ENCODE measurements at regions not wholly inside any gene's neighbourhood (a gene's known extent, or its start where the extent isn't known, plus 50 kb on each side); places are given as distances from the start of the nearest gene placed in this dataset.

GRCh38 chr13:50071379-50071778 lies 56.1 kb downstream of the KCNRG start:
- peaks cover 92% of the 10 kb centered on the region for H3K36me3 Mint-ChIP-seq
- H3K4me3 Mint-ChIP-seq: no peak overlapping the region
- ATAC-seq: no peak
- peaks cover 11% of the 10 kb centered on the region for H3K4me1 Mint-ChIP-seq
- no peak overlapping the region for H3K27ac Mint-ChIP-seq
- no peak for DNase-seq (ENCODE audit: low spot score in 2 of 2)
- no peaks in the 10 kb centered on the region for H3K9me3 Mint-ChIP-seq

- no peak for DNase-seq (ENCODE audit: low spot score in 2 of 2)
- Mint-ChIP-seq H3K4me3 (no peak overlapping the region), H3K4me1 (peaks cover 15% of the 10 kb centered on the region), H3K27ac (no peak overlapping the region), H3K36me3 (peaks cover 90% of the 10 kb centered on the region), H3K9me3 (no peaks in the 10 kb centered on the region)
- ATAC-seq: no peak
Observed at GRCh38 chr13:50072676-50073075, 57.4 kb downstream of the KCNRG start.

GRCh38 chr13:50073340-50073739 lies 58.1 kb downstream of the KCNRG start:
- no peak for ATAC-seq
- peaks cover 83% of the 10 kb centered on the region for H3K36me3 Mint-ChIP-seq
- no peak overlapping the region for H3K4me3 Mint-ChIP-seq
- no peak for DNase-seq (ENCODE audit: low spot score in 2 of 2)
- peaks cover 11% of the 10 kb centered on the region for H3K4me1 Mint-ChIP-seq
- H3K9me3 Mint-ChIP-seq: no peaks in the 10 kb centered on the region
- no peak overlapping the region for H3K27ac Mint-ChIP-seq

GRCh38 chr13:50074843-50075242 lies 59.6 kb downstream of the KCNRG start:
- DNase-seq (ENCODE audit: low spot score in 2 of 2) (no peak), ATAC-seq (peak; percentile 81)
- H3K36me3 Mint-ChIP-seq: peaks cover 74% of the 10 kb centered on the region

GRCh38 chr13:50075619-50076097 lies 60.4 kb downstream of the KCNRG start:
- DNase-seq (ENCODE audit: low spot score in 2 of 2): no peak
- Mint-ChIP-seq H3K4me1 (peaks cover 11% of the 10 kb centered on the region), H3K4me3 (peak overlapping the region; percentile 34), H3K27ac (no peak overlapping the region), H3K36me3 (peaks cover 74% of the 10 kb centered on the region), H3K9me3 (no peaks in the 10 kb centered on the region)
- no peak for ATAC-seq

More at GRCh38 chr13:50074843-50075242, 59.6 kb downstream of the KCNRG start:
- no peaks in the 10 kb centered on the region for H3K9me3 Mint-ChIP-seq
- no peak overlapping the region for H3K4me3 Mint-ChIP-seq
- no peak overlapping the region for H3K27ac Mint-ChIP-seq
- peaks cover 11% of the 10 kb centered on the region for H3K4me1 Mint-ChIP-seq

GRCh38 chr13:50077431-50077830 lies 62.2 kb downstream of the KCNRG start:
- no peak for ATAC-seq
- Mint-ChIP-seq H3K9me3 (no peaks in the 10 kb centered on the region), H3K4me3 (peak overlapping the region; percentile 94), H3K4me1 (peaks cover 11% of the 10 kb centered on the region), H3K27ac (no peak overlapping the region), H3K36me3 (peaks cover 76% of the 10 kb centered on the region)
- DNase-seq (ENCODE audit: low spot score in 2 of 2): no peak

- Mint-ChIP-seq H3K4me1 (peaks cover 13% of the 10 kb centered on the region), H3K4me3 (peak overlapping the region; percentile 94), H3K9me3 (no peaks in the 10 kb centered on the region), H3K27ac (no peak overlapping the region), H3K36me3 (peaks cover 75% of the 10 kb centered on the region)
- DNase-seq (ENCODE audit: low spot score in 2 of 2): no peak
- no peak for ATAC-seq
Observed at GRCh38 chr13:50078231-50078894, 63.1 kb downstream of the KCNRG start.

- Mint-ChIP-seq H3K9me3 (no peaks in the 10 kb centered on the region), H3K4me3 (peak overlapping the region; percentile 94), H3K36me3 (peaks cover 68% of the 10 kb centered on the region), H3K4me1 (peaks cover 15% of the 10 kb centered on the region), H3K27ac (peak overlapping the region; percentile 99)
- ATAC-seq: no peak
- DNase-seq (ENCODE audit: low spot score in 2 of 2): no peak
Observed at GRCh38 chr13:50078895-50079654, 63.8 kb downstream of the KCNRG start.

GRCh38 chr13:50079655-50080202 lies 64.5 kb downstream of the KCNRG start:
- DNase-seq (ENCODE audit: low spot score in 2 of 2) (no peak), ATAC-seq (no peak)
- Mint-ChIP-seq H3K9me3 (no peaks in the 10 kb centered on the region), H3K4me3 (peak overlapping the region; percentile 94), H3K27ac (peak overlapping the region; percentile 99), H3K4me1 (peaks cover 15% of the 10 kb centered on the region), H3K36me3 (peaks cover 62% of the 10 kb centered on the region)

- peaks cover 55% of the 10 kb centered on the region for H3K36me3 Mint-ChIP-seq
- DNase-seq (ENCODE audit: low spot score in 2 of 2) (peak in 1 of 2 donors; percentile 67), ATAC-seq (peak; percentile 2)
- H3K4me3 Mint-ChIP-seq: peak overlapping the region; percentile 94
- peaks cover 15% of the 10 kb centered on the region for H3K4me1 Mint-ChIP-seq
- H3K9me3 Mint-ChIP-seq: no peaks in the 10 kb centered on the region
- H3K27ac Mint-ChIP-seq: peak overlapping the region; percentile 99
Observed at GRCh38 chr13:50080203-50080910, 65.1 kb downstream of the KCNRG start.

GRCh38 chr13:50080911-50081678 lies 65.9 kb downstream of the KCNRG start:
- H3K27ac Mint-ChIP-seq: peak overlapping the region; percentile 99
- H3K4me3 Mint-ChIP-seq: peak overlapping the region; percentile 94
- ATAC-seq: peak; percentile 24
- no peaks in the 10 kb centered on the region for H3K9me3 Mint-ChIP-seq
- peak; percentile 42 to 82 for DNase-seq (ENCODE audit: low spot score in 2 of 2)
- peaks cover 15% of the 10 kb centered on the region for H3K4me1 Mint-ChIP-seq
- peaks cover 48% of the 10 kb centered on the region for H3K36me3 Mint-ChIP-seq

- Mint-ChIP-seq H3K4me1 (peaks cover 12% of the 10 kb centered on the region), H3K27ac (peak overlapping the region; percentile 99), H3K4me3 (peak overlapping the region; percentile 94), H3K9me3 (no peaks in the 10 kb centered on the region), H3K36me3 (peaks cover 43% of the 10 kb centered on the region)
- DNase-seq (ENCODE audit: low spot score in 2 of 2) (peak; percentile 94 to 100), ATAC-seq (peak; percentile 85)
Observed at GRCh38 chr13:50081679-50082425, 66.6 kb downstream of the KCNRG start.

- H3K4me1 Mint-ChIP-seq: peaks cover 14% of the 10 kb centered on the region
- H3K4me3 Mint-ChIP-seq: peak overlapping the region; percentile 94
- peaks cover 37% of the 10 kb centered on the region for H3K36me3 Mint-ChIP-seq
- peak; percentile 85 for ATAC-seq
- peak; percentile 56 to 85 for DNase-seq (ENCODE audit: low spot score in 2 of 2)
- H3K27ac Mint-ChIP-seq: peak overlapping the region; percentile 99
- no peaks in the 10 kb centered on the region for H3K9me3 Mint-ChIP-seq
Observed at GRCh38 chr13:50082426-50083281, 67.4 kb downstream of the KCNRG start.

All from stimulated activated effector memory CD8-positive, alpha-beta T cell treated with anti-CD3 and anti-CD28 coated beads, Interleukin-12 subunit alpha, Interleukin-12 subunit beta, amount 100 ng/mL, for 72 hours (primary cell).